Kidney glomerular epithelial cell (primary cell): ENCODE measurements at regions not wholly inside any gene's neighbourhood (a gene's known extent, or its start where the extent isn't known, plus 50 kb on each side); places are given as distances from the start of the nearest gene placed in this dataset.

Experiments used
- DNase-seq: peaks from one replicate; lab custom pipeline; 2025; lab: John Stamatoyannopoulos, UW

GRCh38 chr3:137204409-137204808 is 246.6 kb downstream of the IL20RB start:
- no peak for DNase-seq

- DNase-seq = no peak
These were observed 247.7 kb downstream of the IL20RB start for GRCh38 chr3:137205394-137206045.

- DNase-seq = no peak
These were observed 249.8 kb downstream of the IL20RB start for GRCh38 chr3:137207616-137208015.

GRCh38 chr3:137217733-137218132 is 259.9 kb downstream of the IL20RB start:
- no peak for DNase-seq

GRCh38 chr3:137219801-137220445 is 262.1 kb downstream of the IL20RB start:
- DNase-seq = no peak

- DNase-seq = no peak
These were observed 265.0 kb downstream of the IL20RB start for GRCh38 chr3:137222736-137223225.

- no peak for DNase-seq
These were observed 266.7 kb downstream of the IL20RB start for GRCh38 chr3:137224464-137224863.

- no peak for DNase-seq
These were observed 285.1 kb downstream of the IL20RB start for GRCh38 chr3:137242836-137243400.

GRCh38 chr3:137246491-137246890 is 288.7 kb downstream of the IL20RB start:
- DNase-seq = no peak

GRCh38 chr3:137249311-137249940 is 291.6 kb downstream of the IL20RB start:
- DNase-seq = no peak

GRCh38 chr3:137259089-137259488 is 301.3 kb downstream of the IL20RB start:
- DNase-seq = no peak

GRCh38 chr3:137259701-137260100 is 301.9 kb downstream of the IL20RB start:
- DNase-seq = no peak

- no peak for DNase-seq
These were observed 306.5 kb downstream of the IL20RB start for GRCh38 chr3:137264071-137264820.

- no peak for DNase-seq
These were observed 307.1 kb downstream of the IL20RB start for GRCh38 chr3:137264843-137265330.

GRCh38 chr3:137282871-137283270 is 325.1 kb downstream of the IL20RB start:
- no peak for DNase-seq

- DNase-seq = no peak
These were observed 328.1 kb downstream of the IL20RB start for GRCh38 chr3:137285924-137286323.

GRCh38 chr3:137293086-137293485 is 335.3 kb downstream of the IL20RB start:
- no peak for DNase-seq

- DNase-seq = no peak
These were observed 336.4 kb downstream of the IL20RB start for GRCh38 chr3:137294139-137294538.

- no peak for DNase-seq
These were observed 337.1 kb downstream of the IL20RB start for GRCh38 chr3:137294839-137295238.

- no peak for DNase-seq
These were observed 337.6 kb downstream of the IL20RB start for GRCh38 chr3:137295336-137295735.

GRCh38 chr3:137296116-137296515 is 338.3 kb downstream of the IL20RB start:
- DNase-seq = no peak

GRCh38 chr3:137297770-137298169 is 340.0 kb downstream of the IL20RB start:
- DNase-seq = no peak
